ENCODE measurements at regions not wholly inside any gene's neighbourhood (a gene's known extent, or its start where the extent isn't known, plus 50 kb on each side); places are given as distances from the start of the nearest gene placed in this dataset.
A peak's percentile ranks its signal among the peaks of the same experiment; 100 is the strongest.
"Not testable (repeated sequence)": the region's sequence is repeated elsewhere in the genome, so short reads cannot be mapped to it uniquely, and the experiment has no call there.

DNA sequence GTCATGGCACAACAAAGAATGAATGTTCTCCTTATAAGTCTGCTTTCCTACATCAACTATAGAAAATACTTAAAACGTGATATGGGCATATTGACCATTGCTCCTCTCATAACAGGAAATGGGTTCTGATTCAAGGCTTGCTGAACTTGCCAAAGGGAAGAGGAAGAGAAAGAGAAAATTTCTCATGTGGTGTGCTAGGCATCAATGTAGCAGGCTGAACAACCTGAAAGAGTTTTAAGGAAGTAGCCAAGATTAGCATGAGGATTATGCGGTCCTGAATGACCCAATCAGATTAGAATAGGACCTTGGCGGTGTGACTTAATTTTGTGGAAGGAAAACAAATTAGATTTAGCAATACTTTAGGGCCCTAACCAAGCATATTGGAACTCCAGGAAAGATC is 617.7 kb upstream of the CDH11 start:
- H3K27ac ChIP-seq (ENCODE audit: low read length), result no peak overlapping the region
- no peak overlapping the region for H3K4me3 ChIP-seq (ENCODE audit: low read length)

GRCh38 chr16:65737831-65738230 is 616.0 kb upstream of the CDH11 start:
- Histone ChIP-seq H3K9ac (ENCODE audit: low read length) (no peak overlapping the region), H3K9me3 (ENCODE audit: control insufficient read depth, low read depth, low read length) (no peaks in the 10 kb centered on the region), H3K4me1 (ENCODE audit: control insufficient read depth, low read depth, low read length) (peaks cover 8% of the 10 kb centered on the region), H3K4me3 (ENCODE audit: low read length) (no peak overlapping the region), H3K27ac (ENCODE audit: low read length) (no peak overlapping the region), H3K36me3 (ENCODE audit: control insufficient read depth, low read depth, low read length) (no peaks in the 10 kb centered on the region), H3K27me3 (ENCODE audit: control insufficient read depth, insufficient read depth, low read length) (no peaks in the 10 kb centered on the region)

More for the DNA sequence above, 617.7 kb upstream of the CDH11 start:
- Histone ChIP-seq H3K36me3 (ENCODE audit: control insufficient read depth, low read depth, low read length) (no peaks in the 10 kb centered on the region), H3K9me3 (ENCODE audit: control insufficient read depth, low read depth, low read length) (no peaks in the 10 kb centered on the region), H3K4me1 (ENCODE audit: control insufficient read depth, low read depth, low read length) (peaks cover 8% of the 10 kb centered on the region), H3K9ac (ENCODE audit: low read length) (no peak overlapping the region), H3K27me3 (ENCODE audit: control insufficient read depth, insufficient read depth, low read length) (no peaks in the 10 kb centered on the region)

DNA sequence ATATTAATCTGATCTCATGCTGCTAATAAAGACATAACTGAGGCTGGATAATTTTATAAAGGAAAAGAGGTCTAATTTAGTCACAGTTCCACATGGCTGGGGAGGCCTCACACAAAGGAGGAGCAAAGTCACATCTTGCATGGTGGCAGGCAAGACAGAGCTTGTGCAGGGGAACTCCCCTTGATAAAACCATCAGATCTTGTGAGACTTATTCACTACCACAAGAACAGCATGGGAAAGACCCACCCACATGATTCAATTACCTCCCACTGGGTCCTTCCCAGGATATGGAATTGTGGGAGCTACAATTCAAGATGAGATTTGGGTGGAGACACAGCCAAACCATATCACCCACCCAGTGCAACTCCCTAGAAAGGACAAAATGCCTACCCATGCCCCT is 613.8 kb upstream of the CDH11 start:
- not testable (repeated sequence) for H3K9ac ChIP-seq (ENCODE audit: low read length); H3K36me3 ChIP-seq (ENCODE audit: control insufficient read depth, low read depth, low read length); H3K4me3 ChIP-seq (ENCODE audit: low read length); H3K27me3 ChIP-seq (ENCODE audit: control insufficient read depth, insufficient read depth, low read length); H3K27ac ChIP-seq (ENCODE audit: low read length); H3K9me3 ChIP-seq (ENCODE audit: control insufficient read depth, low read depth, low read length); H3K4me1 ChIP-seq (ENCODE audit: control insufficient read depth, low read depth, low read length)

GRCh38 chr16:65733721-65734120 is 611.9 kb upstream of the CDH11 start:
- H3K9me3 ChIP-seq (ENCODE audit: control insufficient read depth, low read depth, low read length), result no peaks in the 10 kb centered on the region
- H3K4me1 ChIP-seq (ENCODE audit: control insufficient read depth, low read depth, low read length), result peaks cover 14% of the 10 kb centered on the region
- H3K27me3 ChIP-seq (ENCODE audit: control insufficient read depth, insufficient read depth, low read length), result no peaks in the 10 kb centered on the region
- H3K36me3 ChIP-seq (ENCODE audit: control insufficient read depth, low read depth, low read length), result no peaks in the 10 kb centered on the region
- H3K27ac ChIP-seq (ENCODE audit: low read length), result no peak overlapping the region
- H3K4me3 ChIP-seq (ENCODE audit: low read length), result no peak overlapping the region
- no peak overlapping the region for H3K9ac ChIP-seq (ENCODE audit: low read length)

DNA sequence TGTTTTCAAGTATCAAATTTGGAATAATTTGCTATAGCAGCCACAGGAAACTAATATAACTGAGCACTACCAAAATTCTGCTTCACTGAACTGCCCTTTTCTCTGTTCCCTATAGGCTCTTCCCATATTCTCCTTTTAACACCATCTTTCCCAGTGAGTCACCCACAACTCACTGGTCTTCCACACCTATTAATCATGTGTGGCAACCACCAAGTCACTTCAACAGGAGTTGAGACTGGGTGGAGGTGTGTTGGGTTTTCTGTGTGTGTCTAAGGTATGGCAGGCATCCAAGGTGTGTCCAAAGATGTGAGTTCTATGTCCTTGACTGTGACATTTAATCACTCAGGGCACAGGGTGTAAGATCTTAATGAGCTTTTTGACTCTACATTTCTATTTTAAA is 610.0 kb upstream of the CDH11 start:
- no peaks in the 10 kb centered on the region for H3K9me3 ChIP-seq (ENCODE audit: control insufficient read depth, low read depth, low read length)

GRCh38 chr16:65728652-65729051 is 606.8 kb upstream of the CDH11 start:
- no peak overlapping the region for H3K27ac ChIP-seq (ENCODE audit: low read length)
- H3K4me3 ChIP-seq (ENCODE audit: low read length), result peak overlapping the region; percentile 2
- no peaks in the 10 kb centered on the region for H3K9me3 ChIP-seq (ENCODE audit: control insufficient read depth, low read depth, low read length)
- H3K36me3 ChIP-seq (ENCODE audit: control insufficient read depth, low read depth, low read length), result no peaks in the 10 kb centered on the region
- H3K9ac ChIP-seq (ENCODE audit: low read length), result no peak overlapping the region
- H3K27me3 ChIP-seq (ENCODE audit: control insufficient read depth, insufficient read depth, low read length), result no peaks in the 10 kb centered on the region
- peaks cover 26% of the 10 kb centered on the region for H3K4me1 ChIP-seq (ENCODE audit: control insufficient read depth, low read depth, low read length)

More for the DNA sequence above, 610.0 kb upstream of the CDH11 start:
- Histone ChIP-seq H3K4me3 (ENCODE audit: low read length) (no peak overlapping the region), H3K27me3 (ENCODE audit: control insufficient read depth, insufficient read depth, low read length) (no peaks in the 10 kb centered on the region), H3K4me1 (ENCODE audit: control insufficient read depth, low read depth, low read length) (peaks cover 18% of the 10 kb centered on the region), H3K9ac (ENCODE audit: low read length) (no peak overlapping the region), H3K27ac (ENCODE audit: low read length) (no peak overlapping the region), H3K36me3 (ENCODE audit: control insufficient read depth, low read depth, low read length) (no peaks in the 10 kb centered on the region)

DNA sequence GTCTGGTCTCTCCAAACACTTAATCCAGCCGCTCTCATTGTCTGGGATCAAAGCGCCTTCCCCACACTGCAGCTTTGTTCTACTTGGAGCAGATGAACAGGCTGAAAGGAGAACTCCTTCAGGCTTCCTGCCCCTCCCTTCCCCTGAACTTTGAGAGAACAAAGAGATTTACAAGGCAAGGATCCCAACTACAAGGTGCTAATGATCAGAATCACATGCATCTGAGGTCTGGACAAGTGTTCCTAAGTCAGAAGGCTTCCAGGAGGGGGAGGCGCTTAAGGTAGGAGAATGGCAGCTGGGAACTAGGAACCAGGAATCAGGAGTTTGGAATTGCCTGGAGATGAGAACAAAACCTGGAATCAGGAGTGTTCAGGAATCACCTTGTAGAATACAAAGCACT is 606.3 kb upstream of the CDH11 start:
- H3K9ac ChIP-seq (ENCODE audit: low read length), result no peak overlapping the region
- H3K4me1 ChIP-seq (ENCODE audit: control insufficient read depth, low read depth, low read length), result peaks cover 26% of the 10 kb centered on the region
- H3K27ac ChIP-seq (ENCODE audit: low read length), result no peak overlapping the region
- H3K36me3 ChIP-seq (ENCODE audit: control insufficient read depth, low read depth, low read length), result no peaks in the 10 kb centered on the region
- no peaks in the 10 kb centered on the region for H3K9me3 ChIP-seq (ENCODE audit: control insufficient read depth, low read depth, low read length)
- H3K27me3 ChIP-seq (ENCODE audit: control insufficient read depth, insufficient read depth, low read length), result no peaks in the 10 kb centered on the region
- H3K4me3 ChIP-seq (ENCODE audit: low read length), result no peak overlapping the region

DNA sequence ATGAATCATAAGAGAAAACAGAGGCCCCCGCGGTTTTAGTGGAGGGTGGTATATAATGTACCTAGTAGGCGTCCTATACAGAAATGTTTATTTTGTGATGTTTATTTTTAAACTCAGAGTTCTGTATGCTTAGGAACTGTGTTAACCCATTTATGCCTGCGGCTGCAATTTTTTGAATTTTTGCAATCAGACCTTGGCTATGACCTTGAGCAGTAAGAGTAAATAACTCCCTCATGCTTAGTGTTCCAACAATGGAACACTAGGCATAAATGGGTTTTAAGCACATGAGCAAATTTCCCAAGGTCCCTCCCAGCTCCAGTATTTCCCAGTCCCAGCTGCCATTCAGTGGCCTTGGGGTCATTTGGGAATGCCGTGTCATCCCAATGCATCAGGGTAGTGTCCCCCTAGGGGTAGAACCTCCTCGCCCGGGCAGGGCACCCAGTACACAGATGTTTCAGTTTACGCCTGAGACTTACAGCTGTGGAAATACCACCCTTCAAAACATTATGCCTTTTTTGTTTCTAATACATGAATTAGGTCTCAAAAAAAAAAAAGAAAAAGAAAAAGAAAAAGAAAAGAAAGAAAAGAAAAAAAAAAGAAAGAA is 605.8 kb upstream of the CDH11 start:
- Histone ChIP-seq H3K27me3 (ENCODE audit: control insufficient read depth, insufficient read depth, low read length) (no peaks in the 10 kb centered on the region), H3K4me1 (ENCODE audit: control insufficient read depth, low read depth, low read length) (peaks cover 26% of the 10 kb centered on the region), H3K36me3 (ENCODE audit: control insufficient read depth, low read depth, low read length) (no peaks in the 10 kb centered on the region), H3K27ac (ENCODE audit: low read length) (no peak overlapping the region), H3K9me3 (ENCODE audit: control insufficient read depth, low read depth, low read length) (no peaks in the 10 kb centered on the region), H3K9ac (ENCODE audit: low read length) (no peak overlapping the region), H3K4me3 (ENCODE audit: low read length) (no peak overlapping the region)

DNA sequence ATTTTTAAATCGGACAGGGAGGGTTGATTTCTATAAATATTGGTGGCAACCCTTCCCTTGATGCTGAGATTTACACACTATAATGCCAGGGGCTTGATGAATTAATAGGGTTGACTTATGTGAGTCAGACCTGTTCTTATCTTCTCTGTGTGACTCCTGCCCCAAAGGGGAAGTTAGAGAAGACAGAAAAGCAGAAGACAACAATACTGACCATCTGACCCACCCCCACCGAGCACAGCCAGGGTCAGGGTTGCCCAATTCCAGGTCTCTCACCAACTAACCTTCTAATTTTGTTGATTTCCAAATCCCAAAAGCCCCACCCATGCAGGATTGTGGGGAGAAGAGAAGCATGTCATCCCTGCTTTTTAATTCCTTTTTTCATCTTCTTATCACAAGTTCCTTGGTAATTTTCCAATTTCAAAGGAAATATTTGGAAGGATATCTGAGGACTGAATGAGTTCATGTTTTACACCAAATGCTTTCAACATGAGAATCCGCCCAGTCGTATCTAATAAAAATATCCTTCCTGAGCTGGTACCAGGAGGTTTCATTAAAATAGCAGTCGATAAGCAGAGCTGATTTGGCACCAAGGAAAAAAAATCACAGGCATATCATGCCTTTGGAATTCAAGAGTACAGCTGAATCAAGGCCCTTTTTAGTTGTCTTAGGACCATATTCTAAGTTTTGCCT is 603.4 kb upstream of the CDH11 start:
- Histone ChIP-seq H3K4me3 (ENCODE audit: low read length) (no peak overlapping the region), H3K27ac (ENCODE audit: low read length) (no peak overlapping the region), H3K4me1 (ENCODE audit: control insufficient read depth, low read depth, low read length) (peaks cover 26% of the 10 kb centered on the region), H3K27me3 (ENCODE audit: control insufficient read depth, insufficient read depth, low read length) (no peaks in the 10 kb centered on the region), H3K36me3 (ENCODE audit: control insufficient read depth, low read depth, low read length) (no peaks in the 10 kb centered on the region), H3K9ac (ENCODE audit: low read length) (no peak overlapping the region), H3K9me3 (ENCODE audit: control insufficient read depth, low read depth, low read length) (no peaks in the 10 kb centered on the region)

DNA sequence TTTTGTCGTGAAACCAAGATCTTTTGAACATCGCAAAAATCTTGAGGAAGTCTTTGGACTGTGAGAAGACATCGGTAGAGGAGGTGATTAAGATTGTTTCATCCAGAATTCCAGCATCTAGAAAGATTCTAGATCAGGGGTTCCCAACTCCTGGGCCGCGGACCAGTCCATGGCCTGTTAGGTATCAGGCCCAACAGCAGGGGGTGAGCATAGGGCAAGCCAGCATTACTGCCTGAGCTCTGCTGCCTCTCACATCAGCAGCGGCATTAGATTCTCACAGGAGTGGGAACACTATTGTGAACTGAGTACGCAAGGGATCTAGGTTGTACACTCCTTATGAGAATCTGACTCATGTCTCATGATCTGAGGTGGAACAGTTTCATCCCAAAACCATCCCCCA is 600.6 kb upstream of the CDH11 start:
- Histone ChIP-seq H3K4me3 (ENCODE audit: low read length) (no peak overlapping the region), H3K27me3 (ENCODE audit: control insufficient read depth, insufficient read depth, low read length) (no peaks in the 10 kb centered on the region), H3K9ac (ENCODE audit: low read length) (no peak overlapping the region), H3K36me3 (ENCODE audit: control insufficient read depth, low read depth, low read length) (no peaks in the 10 kb centered on the region), H3K27ac (ENCODE audit: low read length) (no peak overlapping the region), H3K4me1 (ENCODE audit: control insufficient read depth, low read depth, low read length) (peaks cover 11% of the 10 kb centered on the region), H3K9me3 (ENCODE audit: control insufficient read depth, low read depth, low read length) (no peaks in the 10 kb centered on the region)

GRCh38 chr16:65717846-65718245 is 596.0 kb upstream of the CDH11 start:
- no peak overlapping the region for H3K4me3 ChIP-seq (ENCODE audit: low read length)
- no peak overlapping the region for H3K9ac ChIP-seq (ENCODE audit: low read length)
- H3K27ac ChIP-seq (ENCODE audit: low read length), result no peak overlapping the region
- H3K4me1 ChIP-seq (ENCODE audit: control insufficient read depth, low read depth, low read length), result peaks cover 17% of the 10 kb centered on the region
- H3K27me3 ChIP-seq (ENCODE audit: control insufficient read depth, insufficient read depth, low read length), result no peaks in the 10 kb centered on the region
- H3K36me3 ChIP-seq (ENCODE audit: control insufficient read depth, low read depth, low read length), result no peaks in the 10 kb centered on the region
- H3K9me3 ChIP-seq (ENCODE audit: control insufficient read depth, low read depth, low read length), result no peaks in the 10 kb centered on the region
